ENCODE measurements at regions not wholly inside any gene's neighbourhood (a gene's known extent, or its start where the extent isn't known, plus 50 kb on each side); places are given as distances from the start of the nearest gene placed in this dataset.

GRCh38 chr10:64468219-64468618, 947.0 kb downstream of the REEP3 start:
- no peak for DNase-seq (ENCODE audit: low read depth in 2 of 3, low spot score in 1 of 3)

- DNase-seq (ENCODE audit: low read depth in 2 of 3, low spot score in 1 of 3), result no peak
Measured at GRCh38 chr10:64476506-64476905, 955.3 kb downstream of the REEP3 start.

- no peak for DNase-seq (ENCODE audit: low read depth in 2 of 3, low spot score in 1 of 3)
Measured at GRCh38 chr10:64477791-64478190, 956.6 kb downstream of the REEP3 start.

- DNase-seq (ENCODE audit: low read depth in 2 of 3, low spot score in 1 of 3), result no peak
Measured at GRCh38 chr10:64484811-64485330, 963.7 kb downstream of the REEP3 start.

- no peak for DNase-seq (ENCODE audit: low read depth in 2 of 3, low spot score in 1 of 3)
Measured at GRCh38 chr10:64486149-64486548, 964.9 kb downstream of the REEP3 start.

- no peak for DNase-seq (ENCODE audit: low read depth in 2 of 3, low spot score in 1 of 3)
Measured at GRCh38 chr10:64486901-64487300, 965.7 kb downstream of the REEP3 start.

- no peak for DNase-seq (ENCODE audit: low read depth in 2 of 3, low spot score in 1 of 3)
Measured at GRCh38 chr10:64494901-64495300, 973.7 kb downstream of the REEP3 start.

- no peak for DNase-seq (ENCODE audit: low read depth in 2 of 3, low spot score in 1 of 3)
Measured at GRCh38 chr10:64497306-64497705, 976.1 kb downstream of the REEP3 start.

GRCh38 chr10:64501807-64502206, 980.6 kb downstream of the REEP3 start:
- no peak for DNase-seq (ENCODE audit: low read depth in 2 of 3, low spot score in 1 of 3)

GRCh38 chr10:64502936-64503335, 981.7 kb downstream of the REEP3 start:
- DNase-seq (ENCODE audit: low read depth in 2 of 3, low spot score in 1 of 3), result no peak

- DNase-seq (ENCODE audit: low read depth in 2 of 3, low spot score in 1 of 3), result no peak
Measured at GRCh38 chr10:64503429-64503828, 982.2 kb downstream of the REEP3 start.

GRCh38 chr10:64505501-64505900, 984.3 kb downstream of the REEP3 start:
- DNase-seq (ENCODE audit: low read depth in 2 of 3, low spot score in 1 of 3), result no peak

GRCh38 chr10:64506963-64507362, 985.8 kb downstream of the REEP3 start:
- no peak for DNase-seq (ENCODE audit: low read depth in 2 of 3, low spot score in 1 of 3)

- DNase-seq (ENCODE audit: low read depth in 2 of 3, low spot score in 1 of 3), result no peak
Measured at GRCh38 chr10:64507651-64508028, 986.4 kb downstream of the REEP3 start.

GRCh38 chr10:64508029-64508661, 986.9 kb downstream of the REEP3 start:
- DNase-seq (ENCODE audit: low read depth in 2 of 3, low spot score in 1 of 3), result no peak

GRCh38 chr10:64515970-64516699, 994.9 kb downstream of the REEP3 start:
- no peak for DNase-seq (ENCODE audit: low read depth in 2 of 3, low spot score in 1 of 3)

GRCh38 chr10:64518456-64518855, 997.3 kb downstream of the REEP3 start:
- DNase-seq (ENCODE audit: low read depth in 2 of 3, low spot score in 1 of 3), result no peak

GRCh38 chr10:64519427-64519826, 998.2 kb downstream of the REEP3 start:
- no peak for DNase-seq (ENCODE audit: low read depth in 2 of 3, low spot score in 1 of 3)

GRCh38 chr10:64519831-64520230, 998.6 kb downstream of the REEP3 start:
- no peak for DNase-seq (ENCODE audit: low read depth in 2 of 3, low spot score in 1 of 3)

- DNase-seq (ENCODE audit: low read depth in 2 of 3, low spot score in 1 of 3), result no peak
Measured at GRCh38 chr10:64523065-64523759, 1002.0 kb downstream of the REEP3 start.

GRCh38 chr10:64528294-64529002, 1007.2 kb downstream of the REEP3 start:
- DNase-seq (ENCODE audit: low read depth in 2 of 3, low spot score in 1 of 3), result no peak

- no peak for DNase-seq (ENCODE audit: low read depth in 2 of 3, low spot score in 1 of 3)
Measured at GRCh38 chr10:64529003-64529350, 1007.8 kb downstream of the REEP3 start.
